HAP-1 (cell line): ENCODE measurements at regions not wholly inside any gene's neighbourhood (a gene's known extent, or its start where the extent isn't known, plus 50 kb on each side); places are given as distances from the start of the nearest gene placed in this dataset.

ENCODE experiments used
- DNase-seq, 2 experiments: peaks; one replicate each; pipeline ENCODE4 v3.0.0-alpha.2; 2016 to 2020; ENCODE audit warnings: low spot score in 2 of 2
- H3K27me3 ChIP-seq: fragments of 250-450 bp; sonication (Bioruptor Pico); 2 replicates; pipeline ENCODE4 v1.5.1; 2020; ENCODE audit warnings: low read depth, mild to moderate bottlenecking, moderate library complexity
- H3K36me3 ChIP-seq: fragments of 250-450 bp; sonication (Bioruptor Pico); replicated peaks from 2 replicates; pipeline ENCODE4 v1.5.1; 2020; ENCODE audit warnings: mild to moderate bottlenecking
- H3K4me1 ChIP-seq: fragments of 250-450 bp; sonication (Bioruptor Pico); 2 replicates; pipeline ENCODE4 v1.5.1; 2020; ENCODE audit warnings: mild to moderate bottlenecking
- H3K4me3 ChIP-seq: fragments of 250-450 bp; sonication (Bioruptor Pico); 2 replicates; pipeline ENCODE4 v1.5.1; 2020; ENCODE audit warnings: mild to moderate bottlenecking, moderate library complexity
- H3K9me3 ChIP-seq: fragments of 250-450 bp; sonication (Bioruptor Pico); 2 replicates; pipeline ENCODE4 v1.5.1; 2020; ENCODE audit warnings: mild to moderate bottlenecking, moderate library complexity
- in situ Hi-C: fragments of 300-500 bp; cut with MboI; formaldehyde crosslinking; loops from 3 replicates; pipeline ENCODE4 v1.14.3; 2020; ENCODE audit warnings: low sequenced_read_pairs, inconsistent platforms, mixed read lengths

- no peaks in the 10 kb centered on the region for H3K9me3 ChIP-seq
These were observed 1115.0 kb downstream of the IGSF11 start for GRCh38 chr3:117919621-117920020.

DNA sequence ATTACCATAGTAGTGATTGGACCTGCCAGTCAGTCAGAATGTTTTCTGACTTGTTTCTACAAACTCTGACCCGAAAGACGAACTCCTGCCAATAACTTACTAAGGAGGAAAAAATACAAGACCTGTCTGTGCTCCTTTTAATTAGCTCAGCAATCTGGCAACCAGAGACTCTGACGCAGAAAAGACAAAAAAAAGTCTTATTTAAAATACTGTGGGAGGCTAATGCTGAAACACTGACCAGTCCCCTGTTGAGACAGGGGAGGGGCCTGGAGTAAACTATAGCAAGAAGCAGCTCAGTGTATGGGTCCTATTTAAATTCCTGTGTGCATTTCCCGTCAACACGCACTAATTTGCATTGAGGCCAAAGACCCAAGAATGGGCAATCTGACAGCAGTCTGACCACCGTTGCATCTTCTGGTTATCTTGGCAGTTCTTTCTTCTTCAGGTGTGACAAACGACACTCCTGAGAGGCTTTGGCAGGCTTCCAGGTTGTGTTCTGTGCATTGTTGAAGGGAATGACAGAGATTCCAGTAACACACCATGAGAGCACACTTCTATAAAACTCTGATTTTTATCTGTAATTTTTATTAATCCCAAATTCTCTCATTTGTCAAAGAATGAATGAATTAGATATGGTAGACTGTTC is 1114.3 kb downstream of the IGSF11 start:
- Histone ChIP-seq H3K4me1 (no peaks in the 10 kb centered on the region), H3K9me3 (no peaks in the 10 kb centered on the region), H3K27me3 (peaks cover 5% of the 10 kb centered on the region; the same call in 1 of the 2 replicates), H3K36me3 (no peaks in the 10 kb centered on the region), H3K4me3 (no peak overlapping the region)
- in situ Hi-C loops = no loop called here
- DNase-seq = no peak

More at GRCh38 chr3:117919621-117920020, 1115.0 kb downstream of the IGSF11 start:
- H3K27me3 ChIP-seq = peaks cover 5% of the 10 kb centered on the region; the same call in 1 of the 2 replicates
- no peak for DNase-seq
- in situ Hi-C loops = no loop called here
- no peak overlapping the region for H3K4me3 ChIP-seq
- H3K36me3 ChIP-seq = no peaks in the 10 kb centered on the region
- H3K4me1 ChIP-seq = no peaks in the 10 kb centered on the region

GRCh38 chr3:117921411-117921810 is 1113.2 kb downstream of the IGSF11 start:
- in situ Hi-C loops = no loop called here
- peaks cover 5% of the 10 kb centered on the region; the same call in 1 of the 2 replicates for H3K27me3 ChIP-seq
- H3K36me3 ChIP-seq = no peaks in the 10 kb centered on the region
- no peak for DNase-seq
- no peaks in the 10 kb centered on the region for H3K9me3 ChIP-seq
- no peaks in the 10 kb centered on the region for H3K4me1 ChIP-seq
- no peak overlapping the region for H3K4me3 ChIP-seq

DNA sequence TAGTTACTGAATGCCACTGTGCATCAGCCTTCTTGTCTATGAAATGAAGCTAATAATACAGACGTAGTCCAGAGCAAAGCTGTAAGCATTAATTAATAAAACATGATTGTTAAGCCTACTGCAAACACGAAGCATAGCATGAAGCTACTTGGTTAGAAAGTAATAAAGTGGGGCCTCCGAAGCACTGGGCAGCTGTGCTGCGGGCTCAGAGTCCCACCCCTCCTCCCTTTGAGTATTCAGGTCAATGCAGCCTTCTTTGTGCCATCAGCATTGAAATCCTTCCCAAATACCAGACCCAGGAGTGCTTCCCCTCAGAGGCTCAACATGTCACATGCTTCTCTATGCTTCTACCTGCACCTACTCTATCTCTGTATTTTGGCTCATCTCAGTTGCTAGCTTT is 1112.6 kb downstream of the IGSF11 start:
- DNase-seq = no peak
- H3K36me3 ChIP-seq = no peaks in the 10 kb centered on the region
- no peaks in the 10 kb centered on the region for H3K4me1 ChIP-seq
- H3K9me3 ChIP-seq = no peaks in the 10 kb centered on the region
- no peak overlapping the region for H3K4me3 ChIP-seq
- in situ Hi-C loops = no loop called here
- peaks cover 5% of the 10 kb centered on the region; the same call in 1 of the 2 replicates for H3K27me3 ChIP-seq

DNA sequence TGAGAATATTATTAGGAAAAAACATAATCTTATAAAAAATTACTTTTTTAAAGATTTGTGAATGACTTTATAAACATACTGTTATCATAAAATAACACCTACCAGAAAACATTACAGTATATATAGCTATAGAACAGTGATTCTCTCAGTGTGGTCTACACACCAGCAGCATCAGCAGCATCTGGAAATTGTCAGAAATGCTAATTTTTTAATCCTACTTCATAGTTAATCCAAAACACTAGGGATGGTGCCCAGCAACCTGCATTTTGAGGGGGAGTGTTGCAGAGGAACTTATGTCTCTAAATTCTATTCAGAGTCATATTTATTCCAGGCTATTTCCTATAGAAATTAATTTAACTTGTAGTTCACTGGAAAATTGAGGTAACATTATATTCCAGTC is 1107.8 kb downstream of the IGSF11 start:
- H3K4me3 ChIP-seq = no peak overlapping the region
- no peak for DNase-seq
- no peaks in the 10 kb centered on the region for H3K9me3 ChIP-seq
- in situ Hi-C loops = no loop called here
- H3K36me3 ChIP-seq = no peaks in the 10 kb centered on the region
- no peaks in the 10 kb centered on the region for H3K27me3 ChIP-seq
- no peaks in the 10 kb centered on the region for H3K4me1 ChIP-seq

- Histone ChIP-seq H3K36me3 (no peaks in the 10 kb centered on the region), H3K4me1 (no peaks in the 10 kb centered on the region), H3K9me3 (no peaks in the 10 kb centered on the region), H3K27me3 (no peaks in the 10 kb centered on the region), H3K4me3 (no peak overlapping the region)
- DNase-seq = no peak
- in situ Hi-C loops = no loop called here
These were observed 1106.8 kb downstream of the IGSF11 start for GRCh38 chr3:117927825-117928224.

DNA sequence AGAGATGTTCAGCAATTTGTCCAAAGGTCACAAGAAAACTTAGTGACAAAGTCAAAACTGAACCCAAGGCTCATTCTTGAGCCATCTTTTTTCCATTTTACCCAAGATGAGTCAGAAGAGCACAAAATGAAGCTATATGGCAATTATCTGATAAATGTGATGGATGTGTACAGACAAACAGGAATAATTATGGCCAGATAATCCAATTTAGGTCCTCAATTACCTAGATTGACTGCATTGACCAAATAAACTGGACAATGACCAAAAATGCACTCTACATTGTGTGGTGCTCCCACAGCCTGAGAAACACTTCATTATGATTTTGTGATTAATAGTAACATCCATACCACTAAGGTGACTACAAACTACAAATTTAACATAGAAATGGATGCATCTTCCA is 1105.8 kb downstream of the IGSF11 start:
- in situ Hi-C loops = no loop called here
- no peak for DNase-seq
- no peaks in the 10 kb centered on the region for H3K9me3 ChIP-seq
- no peaks in the 10 kb centered on the region for H3K27me3 ChIP-seq
- H3K36me3 ChIP-seq = no peaks in the 10 kb centered on the region
- H3K4me1 ChIP-seq = no peaks in the 10 kb centered on the region
- H3K4me3 ChIP-seq = no peak overlapping the region

GRCh38 chr3:117932441-117932840 is 1102.2 kb downstream of the IGSF11 start:
- Histone ChIP-seq H3K36me3 (no peaks in the 10 kb centered on the region), H3K27me3 (no peaks in the 10 kb centered on the region), H3K4me1 (no peaks in the 10 kb centered on the region), H3K4me3 (no peak overlapping the region), H3K9me3 (no peaks in the 10 kb centered on the region)
- DNase-seq = no peak
- in situ Hi-C loops = no loop called here

- no peaks in the 10 kb centered on the region for H3K4me1 ChIP-seq
- in situ Hi-C loops = no loop called here
- no peaks in the 10 kb centered on the region for H3K36me3 ChIP-seq
- H3K4me3 ChIP-seq = no peak overlapping the region
- no peak for DNase-seq
- H3K27me3 ChIP-seq = no peaks in the 10 kb centered on the region
- H3K9me3 ChIP-seq = no peaks in the 10 kb centered on the region
These were observed 1098.5 kb downstream of the IGSF11 start for GRCh38 chr3:117936159-117936558.

DNA sequence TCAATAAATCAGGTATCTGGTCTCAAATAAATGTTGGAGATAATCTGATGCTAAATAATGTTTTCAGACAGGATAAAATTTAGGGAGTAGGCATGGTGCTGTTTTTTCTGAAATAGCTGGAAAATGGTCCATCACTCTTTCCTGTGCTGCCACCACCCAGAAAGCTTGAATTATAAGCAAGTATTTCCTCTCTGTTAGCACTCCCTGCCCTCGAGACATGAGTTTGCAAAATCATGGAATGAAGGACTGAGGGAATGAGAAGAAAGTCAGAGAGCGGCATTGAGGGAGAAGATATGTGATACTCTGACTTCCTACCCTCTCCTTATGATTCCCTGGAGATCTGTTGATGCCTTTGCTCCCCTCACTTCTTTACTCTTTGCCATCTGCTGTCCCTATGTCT is 1095.7 kb downstream of the IGSF11 start:
- Histone ChIP-seq H3K27me3 (no peaks in the 10 kb centered on the region), H3K9me3 (no peaks in the 10 kb centered on the region), H3K4me3 (no peak overlapping the region), H3K4me1 (no peaks in the 10 kb centered on the region), H3K36me3 (no peaks in the 10 kb centered on the region)
- in situ Hi-C loops = no loop called here
- no peak for DNase-seq

DNA sequence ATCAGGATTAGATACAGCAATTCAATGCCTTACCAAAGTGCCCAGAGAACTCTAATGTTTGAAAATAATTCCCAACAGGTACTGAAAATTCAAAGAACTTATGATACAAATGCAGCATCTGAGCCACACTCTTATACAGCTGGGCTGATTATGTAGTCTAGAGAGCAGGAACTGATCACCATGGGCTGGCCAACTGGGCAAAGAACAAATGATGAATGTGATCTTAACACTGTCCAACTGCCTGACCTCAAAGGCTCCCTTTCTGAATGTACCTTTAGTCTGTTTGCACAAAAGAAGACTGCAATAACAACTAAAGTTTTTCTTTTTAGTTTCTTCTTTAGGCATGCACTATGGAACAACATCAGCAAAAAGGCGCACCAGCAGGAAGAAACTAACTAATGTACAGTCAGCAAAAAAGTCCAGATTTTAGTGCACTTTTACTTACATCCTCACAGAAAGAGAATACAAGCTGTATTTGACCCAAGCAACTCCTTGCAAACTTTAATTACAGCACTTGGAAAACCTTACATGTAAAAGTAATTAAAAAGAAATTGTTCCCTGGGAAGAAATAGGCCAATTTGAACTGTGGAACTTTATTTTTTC is 1095.1 kb downstream of the IGSF11 start:
- no peaks in the 10 kb centered on the region for H3K4me1 ChIP-seq
- no peaks in the 10 kb centered on the region for H3K27me3 ChIP-seq
- no peak overlapping the region for H3K4me3 ChIP-seq
- in situ Hi-C loops = no loop called here
- DNase-seq = no peak
- no peaks in the 10 kb centered on the region for H3K36me3 ChIP-seq
- H3K9me3 ChIP-seq = no peaks in the 10 kb centered on the region

DNA sequence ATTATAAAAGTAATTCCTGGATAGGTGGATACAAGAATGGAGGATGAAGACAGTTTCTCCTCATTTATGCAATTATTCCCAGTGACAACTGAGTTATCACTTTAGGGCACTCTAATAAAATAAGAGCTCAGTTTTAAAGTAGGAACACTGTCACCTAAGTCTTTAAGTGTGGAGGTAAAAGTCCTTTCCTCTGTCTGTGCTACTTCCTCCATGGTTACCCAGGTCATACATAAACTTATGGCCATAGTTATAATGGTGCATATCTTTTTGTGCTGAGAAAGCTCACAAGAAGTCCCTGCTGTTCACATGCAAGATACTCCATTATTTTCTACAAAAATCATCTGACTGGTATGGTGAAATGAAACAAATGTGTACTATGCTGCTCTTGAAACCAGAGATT is 1093.6 kb downstream of the IGSF11 start:
- in situ Hi-C loops = no loop called here
- no peak overlapping the region for H3K4me3 ChIP-seq

GRCh38 chr3:117941756-117942155 is 1092.9 kb downstream of the IGSF11 start:
- Histone ChIP-seq H3K4me3 (no peak overlapping the region), H3K4me1 (no peaks in the 10 kb centered on the region), H3K27me3 (no peaks in the 10 kb centered on the region), H3K36me3 (no peaks in the 10 kb centered on the region), H3K9me3 (no peaks in the 10 kb centered on the region)
- in situ Hi-C loops = no loop called here
- DNase-seq = no peak

More for the DNA sequence above, 1093.6 kb downstream of the IGSF11 start:
- Histone ChIP-seq H3K36me3 (no peaks in the 10 kb centered on the region), H3K9me3 (no peaks in the 10 kb centered on the region), H3K4me1 (no peaks in the 10 kb centered on the region), H3K27me3 (no peaks in the 10 kb centered on the region)
- DNase-seq = no peak

DNA sequence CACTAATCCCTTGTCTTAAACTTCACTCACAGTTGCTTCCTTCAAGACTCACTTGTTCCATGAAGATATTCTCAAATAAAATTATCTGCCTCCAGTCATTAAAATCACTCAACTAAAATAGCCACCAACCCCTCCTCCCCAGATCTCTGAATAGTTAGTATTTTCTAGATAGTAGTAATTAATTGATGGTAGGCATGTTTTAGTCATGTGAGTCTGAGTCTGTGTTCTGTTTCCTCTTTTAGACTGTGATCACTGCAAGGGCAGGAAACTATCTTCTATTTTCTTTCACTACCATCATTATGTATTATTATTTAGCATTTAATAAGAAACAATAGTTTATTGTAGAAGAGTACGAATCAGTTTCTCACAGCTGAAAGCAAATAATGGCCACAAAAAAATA is 1080.5 kb downstream of the IGSF11 start:
- Histone ChIP-seq H3K27me3 (no peaks in the 10 kb centered on the region), H3K9me3 (no peaks in the 10 kb centered on the region), H3K4me1 (no peaks in the 10 kb centered on the region), H3K36me3 (no peaks in the 10 kb centered on the region), H3K4me3 (no peak overlapping the region)
- DNase-seq = no peak
- in situ Hi-C loops = no loop called here
